GM21423 (cell line): ENCODE measurements at regions not wholly inside any gene's neighbourhood (a gene's known extent, or its start where the extent isn't known, plus 50 kb on each side); places are given as distances from the start of the nearest gene placed in this dataset.

Source experiments
- ATAC-seq: cut with Tn5 transposase; IDR thresholded peaks from one replicate; pipeline ENCODE4 v1.9.1; 2021; ENCODE audit warnings: mild to moderate bottlenecking, moderate library complexity; ENCODE audit not compliant: unreplicated experiment

GRCh38 chr4:156656896-156657295, 314.7 kb downstream of the PDGFC start:
- ATAC-seq = no peak

- no peak for ATAC-seq
These were observed 317.2 kb downstream of the PDGFC start for GRCh38 chr4:156654410-156654809.

- no peak for ATAC-seq
These were observed 327.8 kb downstream of the PDGFC start for GRCh38 chr4:156643826-156644225.

- no peak for ATAC-seq
These were observed 329.4 kb downstream of the PDGFC start for GRCh38 chr4:156642161-156642560.

- ATAC-seq = no peak
These were observed 332.5 kb downstream of the PDGFC start for GRCh38 chr4:156638925-156639605.

- no peak for ATAC-seq
These were observed 333.3 kb downstream of the PDGFC start for GRCh38 chr4:156638334-156638733.

- ATAC-seq = no peak
These were observed 335.2 kb downstream of the PDGFC start for GRCh38 chr4:156636381-156636780.

- ATAC-seq = no peak
These were observed 336.5 kb downstream of the PDGFC start for GRCh38 chr4:156635051-156635450.

GRCh38 chr4:156634612-156635011, 337.0 kb downstream of the PDGFC start:
- no peak for ATAC-seq

GRCh38 chr4:156633847-156634246, 337.8 kb downstream of the PDGFC start:
- ATAC-seq = no peak

- no peak for ATAC-seq
These were observed 342.7 kb downstream of the PDGFC start for GRCh38 chr4:156628858-156629257.

GRCh38 chr4:156623376-156623775, 348.2 kb downstream of the PDGFC start:
- ATAC-seq = no peak

GRCh38 chr4:156620786-156621185, 350.8 kb downstream of the PDGFC start:
- no peak for ATAC-seq

GRCh38 chr4:156619154-156619934, 352.3 kb downstream of the PDGFC start:
- no peak for ATAC-seq

GRCh38 chr4:156615066-156615531, 356.5 kb downstream of the PDGFC start:
- ATAC-seq = no peak

GRCh38 chr4:156614536-156614935, 357.1 kb downstream of the PDGFC start:
- ATAC-seq = no peak

- ATAC-seq = no peak
These were observed 362.2 kb downstream of the PDGFC start for GRCh38 chr4:156609421-156609820.

- no peak for ATAC-seq
These were observed 362.9 kb downstream of the PDGFC start for GRCh38 chr4:156608651-156609050.

- no peak for ATAC-seq
These were observed 364.1 kb downstream of the PDGFC start for GRCh38 chr4:156607478-156607857.

- no peak for ATAC-seq
These were observed 364.8 kb downstream of the PDGFC start for GRCh38 chr4:156606554-156607477.

- ATAC-seq = no peak
These were observed 373.4 kb downstream of the PDGFC start for GRCh38 chr4:156598138-156598681.
